Epithelial cell of prostate (primary cell): ENCODE measurements at regions not wholly inside any gene's neighbourhood (a gene's known extent, or its start where the extent isn't known, plus 50 kb on each side); places are given as distances from the start of the nearest gene placed in this dataset.
"Not testable (repeated sequence)": the region's sequence is repeated elsewhere in the genome, so short reads cannot be mapped to it uniquely, and the experiment has no call there.

Experiments
- DNase-seq: peaks from one replicate; pipeline ENCODE4 v3.0.0-alpha.2; 2011; ENCODE audit warnings: low read depth, low spot score
- H3K27ac ChIP-seq: fragments of 450-650 bp; 2 replicates; pipeline ENCODE4 v1.5.1; 2017; ENCODE audit warnings: mild to moderate bottlenecking

DNA sequence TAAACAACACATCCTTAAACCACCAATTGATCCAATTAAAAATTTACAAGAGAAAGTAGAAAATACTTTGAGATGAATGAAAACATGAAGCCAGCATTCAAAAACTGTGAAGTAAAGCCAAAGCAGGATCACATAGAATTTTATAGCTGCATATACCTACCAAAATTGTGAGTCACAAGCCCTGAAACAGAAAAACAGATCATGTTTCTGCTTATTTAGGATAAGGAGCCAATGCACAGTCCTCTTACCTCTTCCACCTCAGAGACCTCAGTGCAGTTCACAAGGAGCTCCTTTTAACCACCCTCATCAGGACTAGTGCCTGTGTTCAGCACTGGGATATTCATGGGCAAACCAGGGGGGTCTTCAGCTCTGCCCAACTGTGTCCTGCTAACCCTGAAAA lies 386.7 kb downstream of the TECRL start:
- H3K27ac ChIP-seq, result no peak overlapping the region
- no peak for DNase-seq

DNA sequence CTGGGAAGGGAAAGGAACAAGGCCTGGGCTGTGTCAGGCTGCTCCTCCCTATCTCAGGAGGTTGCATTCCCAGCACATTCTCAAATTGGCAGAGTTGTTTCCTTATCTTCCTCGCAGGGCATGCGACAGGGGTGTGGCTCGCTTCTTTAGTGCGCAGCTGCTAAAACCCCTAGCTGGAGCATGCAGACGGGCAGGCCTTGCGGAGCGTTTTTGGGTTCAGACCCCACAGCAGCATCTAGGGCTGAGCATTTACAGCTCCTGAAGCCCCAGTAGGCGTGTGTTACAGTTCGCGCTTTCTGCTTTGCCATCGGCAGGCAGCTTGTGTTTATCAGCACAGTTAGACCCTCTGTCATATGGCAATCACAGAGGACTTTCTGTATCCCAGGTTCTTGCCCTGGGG lies 392.4 kb downstream of the TECRL start:
- H3K27ac ChIP-seq, result no peak overlapping the region
- no peak for DNase-seq

DNA sequence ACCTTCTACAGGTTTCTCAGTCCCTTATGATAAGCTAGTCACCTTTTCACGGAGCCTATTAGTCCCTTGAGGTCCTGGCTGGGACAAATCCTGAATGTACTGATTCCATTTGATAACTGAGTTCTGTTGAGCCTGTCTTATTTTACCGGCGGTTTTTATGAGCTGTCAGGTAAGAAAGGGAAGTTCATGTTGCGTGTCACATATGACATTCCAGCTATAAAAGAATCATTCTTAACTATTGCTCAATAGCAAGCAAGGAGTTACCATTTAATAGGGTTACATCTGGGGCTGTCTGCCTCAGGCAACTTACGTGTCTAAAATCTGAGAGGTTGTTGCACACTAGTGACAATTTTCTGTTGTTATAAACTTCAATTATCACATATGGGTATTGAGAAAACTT lies 394.6 kb downstream of the TECRL start:
- peak; percentile 10 for DNase-seq

DNA sequence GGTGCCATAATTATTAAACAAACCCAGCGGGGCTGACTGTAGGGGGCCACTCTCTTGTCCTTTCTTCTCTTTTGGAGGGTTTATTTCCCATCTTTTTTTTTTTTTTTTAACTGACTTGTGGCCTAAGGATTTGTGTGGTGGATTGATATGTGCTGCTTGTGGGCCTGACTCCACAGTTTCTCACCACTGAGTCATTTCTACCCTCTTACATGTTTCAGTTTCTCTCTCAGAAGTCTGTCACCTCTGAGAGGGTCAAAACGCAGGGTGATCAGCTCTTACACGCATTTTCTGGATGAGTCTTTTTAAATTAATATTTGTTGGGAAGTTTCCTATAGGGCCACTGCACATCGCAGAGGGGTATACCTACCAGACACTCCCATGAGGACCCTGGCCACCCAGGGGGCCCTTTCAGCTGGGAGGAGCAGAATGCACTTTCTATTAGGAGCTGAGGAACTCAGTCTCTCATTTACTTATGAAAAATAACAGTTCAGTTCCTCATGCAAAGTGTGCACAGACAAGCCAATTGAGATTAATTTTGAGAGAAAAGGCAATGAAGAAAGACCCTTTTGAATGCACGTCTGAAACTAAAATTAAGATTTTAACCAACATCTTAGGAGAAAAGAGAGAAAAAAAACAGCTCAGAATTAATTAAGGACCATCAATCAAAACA lies 407.9 kb downstream of the TECRL start:
- DNase-seq, result no peak
- H3K27ac ChIP-seq, result no peak overlapping the region

More for the DNA sequence above, 394.6 kb downstream of the TECRL start:
- no peak overlapping the region for H3K27ac ChIP-seq

DNA sequence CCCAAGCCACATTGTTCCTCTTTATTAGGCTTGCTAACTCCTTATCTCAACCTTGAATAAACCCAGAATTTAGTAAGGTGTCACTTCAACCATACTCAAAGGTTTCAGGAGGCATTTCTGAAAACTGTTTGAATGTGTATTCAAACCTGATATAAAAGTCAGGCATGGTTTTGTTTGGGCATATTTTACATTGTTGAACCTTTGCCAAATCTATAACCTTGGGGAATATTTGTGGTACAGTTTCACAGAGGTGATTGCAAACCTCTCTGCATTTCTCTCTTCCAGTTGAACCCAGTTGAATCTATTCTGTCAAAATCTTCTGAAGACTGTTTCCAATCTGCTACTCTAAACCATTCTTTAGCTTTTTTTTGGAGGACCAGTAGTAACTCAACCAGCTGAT lies 409.0 kb downstream of the TECRL start:
- H3K27ac ChIP-seq, result no peak overlapping the region
- no peak for DNase-seq

DNA sequence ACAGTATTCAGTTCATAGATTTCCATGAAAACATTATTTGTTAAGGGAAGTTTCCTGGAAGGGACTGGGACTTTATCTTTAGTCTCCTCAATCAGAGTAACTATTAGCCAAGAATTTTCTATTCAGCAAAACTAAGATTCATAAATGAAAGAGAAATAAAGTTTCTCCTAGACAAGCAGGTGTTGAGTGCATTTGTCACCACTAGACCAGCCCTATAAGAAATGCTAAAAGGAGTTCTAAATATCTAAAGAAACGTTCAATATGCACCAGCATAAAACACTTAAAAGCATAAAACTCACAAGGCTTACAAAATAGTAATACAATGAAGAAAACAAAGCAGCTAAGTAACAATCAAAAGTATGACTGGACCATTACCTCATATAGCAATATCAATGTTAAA lies 423.0 kb downstream of the TECRL start:
- DNase-seq, result no peak
- H3K27ac ChIP-seq, result no peak overlapping the region

DNA sequence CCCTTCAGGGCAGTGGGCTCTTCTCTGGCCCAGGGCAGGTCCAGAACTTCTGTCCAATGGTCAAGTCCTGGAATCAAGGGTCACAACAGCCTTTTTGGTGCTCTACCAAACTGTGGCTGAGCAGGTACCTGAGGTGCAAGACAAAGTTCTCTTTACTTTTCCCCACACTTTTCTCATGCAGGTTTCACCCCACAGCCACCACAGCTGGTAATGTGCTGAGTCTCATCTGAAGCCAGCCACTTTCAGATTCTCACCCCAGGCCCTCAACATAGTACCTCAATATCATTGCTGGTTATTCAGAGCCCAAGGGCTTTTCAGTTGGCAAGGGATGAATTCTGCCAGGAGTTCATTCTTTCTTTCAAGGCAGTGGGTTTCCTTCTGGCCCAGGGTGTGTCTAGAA lies 426.0 kb downstream of the TECRL start:
- no peak for DNase-seq
- H3K27ac ChIP-seq, result no peak overlapping the region

DNA sequence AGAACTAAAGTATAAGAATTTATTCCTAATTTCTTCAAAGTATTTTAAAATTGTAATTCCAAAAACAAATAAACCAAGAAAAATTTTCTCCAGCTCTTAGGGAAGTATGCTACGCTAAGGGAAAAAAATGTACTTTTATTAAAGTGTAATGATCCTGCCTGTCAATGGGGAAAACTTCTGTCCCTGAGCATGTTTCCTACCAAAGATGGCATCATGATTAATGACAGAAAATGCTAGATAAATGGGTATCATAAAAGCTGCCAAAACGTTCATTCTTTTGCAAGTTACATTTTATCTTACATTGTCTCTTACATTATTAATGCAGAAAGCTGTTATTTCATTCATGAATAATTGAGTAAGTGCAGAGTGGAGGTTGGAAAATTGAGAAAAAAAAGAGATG lies 443.4 kb downstream of the TECRL start:
- H3K27ac ChIP-seq, result no peak overlapping the region
- DNase-seq, result no peak

DNA sequence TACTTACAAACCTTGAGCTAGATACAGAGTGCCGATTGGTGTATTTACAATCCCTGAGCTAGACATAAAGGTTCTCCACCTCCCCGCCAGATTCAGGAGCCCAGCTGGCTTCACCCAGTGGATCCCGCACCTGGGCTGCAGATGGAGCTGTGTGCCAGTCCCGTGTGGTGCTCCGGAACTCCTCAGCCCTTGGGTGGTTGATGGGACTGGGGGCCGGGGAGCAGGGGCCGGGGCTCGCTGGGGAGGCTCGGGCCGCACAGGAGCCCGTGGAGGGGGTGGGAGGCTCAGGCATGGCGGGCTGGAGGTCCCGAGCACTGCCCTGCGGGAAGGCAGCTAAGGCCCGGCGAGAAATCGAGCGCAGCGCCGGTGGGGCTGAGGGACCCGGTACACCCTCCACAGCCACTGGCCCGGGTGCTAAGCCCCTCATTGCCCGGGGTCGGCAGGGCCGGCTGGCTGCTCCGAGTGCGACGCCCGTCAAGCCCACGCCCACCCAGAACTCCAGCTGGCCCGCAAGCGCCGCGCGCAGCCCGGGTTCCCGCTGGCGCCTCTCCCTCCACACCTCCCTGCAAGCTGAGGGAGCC lies 466.5 kb downstream of the TECRL start:
- H3K27ac ChIP-seq, DNase-seq: not testable (repeated sequence)

DNA sequence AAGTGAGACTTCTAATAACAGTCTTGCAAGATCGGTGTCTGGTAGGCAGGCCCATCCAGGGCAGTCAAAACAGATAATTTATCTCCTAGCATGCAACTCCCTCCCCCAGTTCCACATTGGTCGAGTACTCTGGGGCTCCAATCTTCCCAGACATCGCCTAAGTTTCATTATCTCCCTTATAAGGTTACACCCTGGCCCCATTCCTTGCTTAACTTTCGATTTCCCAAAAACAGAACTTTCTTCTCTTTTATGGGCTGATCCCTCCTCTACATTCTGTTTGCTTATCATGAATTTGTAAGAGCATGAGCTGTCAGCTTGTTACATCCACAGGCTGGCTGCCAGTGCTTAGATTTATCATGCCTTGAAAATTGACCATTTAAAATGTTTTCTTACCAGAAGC lies 471.3 kb downstream of the TECRL start:
- no peak overlapping the region for H3K27ac ChIP-seq
- no peak for DNase-seq

DNA sequence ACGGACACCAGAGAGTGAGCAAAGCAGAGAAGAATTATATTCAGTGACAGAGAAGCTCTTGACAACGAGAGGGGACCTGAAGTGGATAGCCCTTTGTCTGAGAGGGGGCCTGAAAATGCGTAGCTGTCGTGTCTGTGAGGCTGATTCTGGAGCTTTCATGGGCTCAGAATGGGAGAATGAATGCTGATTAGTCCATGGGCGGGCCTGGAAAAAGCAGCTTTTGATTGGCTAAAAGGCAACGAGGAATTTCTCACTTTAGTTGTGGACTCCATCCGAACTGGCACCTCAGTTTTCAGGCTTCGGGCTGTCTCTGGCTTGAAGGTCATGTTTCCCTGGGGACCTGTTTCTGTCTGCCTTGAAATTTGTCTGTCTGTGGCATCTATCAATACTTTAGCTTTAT lies 487.1 kb downstream of the TECRL start:
- no peak overlapping the region for H3K27ac ChIP-seq
- DNase-seq, result no peak

DNA sequence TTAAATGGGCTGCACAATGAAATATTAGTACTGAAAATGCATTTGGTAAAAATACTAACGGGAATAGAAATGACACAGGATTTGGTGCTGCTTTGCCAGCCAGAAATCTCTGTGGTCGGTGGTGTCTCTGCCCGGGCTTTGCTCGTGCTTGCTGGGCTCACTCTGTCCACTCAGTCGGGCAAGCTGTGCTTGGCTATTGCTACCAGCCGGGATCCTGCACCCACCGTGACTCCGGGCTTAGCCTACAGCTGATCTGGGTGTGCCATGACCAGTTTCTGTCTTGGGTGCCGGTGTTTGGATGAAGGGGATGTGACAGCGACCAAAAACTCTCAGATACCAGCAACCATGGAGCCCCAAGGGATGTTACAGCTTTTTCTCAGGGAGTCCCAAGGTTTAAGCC lies 487.7 kb downstream of the TECRL start:
- no peak overlapping the region for H3K27ac ChIP-seq
- DNase-seq, result no peak

DNA sequence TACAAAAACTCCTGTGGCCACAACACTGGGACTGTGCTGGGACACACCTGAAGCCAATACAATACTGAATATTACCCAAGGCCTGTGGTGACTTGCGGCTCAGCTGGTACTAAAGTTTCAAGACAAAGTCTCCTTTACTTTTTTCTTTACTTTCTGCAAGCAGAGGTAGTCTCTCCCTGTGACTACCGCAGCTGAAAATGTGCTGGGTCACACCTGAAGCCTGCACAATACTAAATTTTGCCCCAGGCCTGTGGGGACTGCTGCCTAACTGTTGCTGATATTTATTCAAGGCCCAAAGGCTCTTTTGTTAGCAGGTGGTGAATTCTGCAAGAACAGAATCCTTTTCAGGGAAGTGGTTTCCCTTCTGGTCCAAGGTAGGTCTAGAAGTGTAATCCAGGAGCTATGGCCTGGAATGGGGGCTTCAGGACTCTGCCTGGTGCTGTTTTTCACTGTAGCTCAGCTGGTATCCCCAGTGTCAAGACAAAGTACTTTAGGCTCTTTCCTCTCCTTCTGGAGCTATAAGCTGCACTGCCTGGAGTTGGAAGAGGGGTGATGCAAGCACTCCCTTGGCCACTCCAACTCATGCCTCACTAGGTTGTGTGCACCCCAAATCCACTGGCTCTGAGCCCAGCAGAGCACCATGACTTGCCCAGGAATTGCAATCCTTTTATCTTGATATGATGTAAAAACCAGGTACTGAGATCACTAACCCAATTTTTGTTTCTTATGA lies 489.4 kb downstream of the TECRL start:
- peak overlapping the region; percentile 57 for H3K27ac ChIP-seq

DNA sequence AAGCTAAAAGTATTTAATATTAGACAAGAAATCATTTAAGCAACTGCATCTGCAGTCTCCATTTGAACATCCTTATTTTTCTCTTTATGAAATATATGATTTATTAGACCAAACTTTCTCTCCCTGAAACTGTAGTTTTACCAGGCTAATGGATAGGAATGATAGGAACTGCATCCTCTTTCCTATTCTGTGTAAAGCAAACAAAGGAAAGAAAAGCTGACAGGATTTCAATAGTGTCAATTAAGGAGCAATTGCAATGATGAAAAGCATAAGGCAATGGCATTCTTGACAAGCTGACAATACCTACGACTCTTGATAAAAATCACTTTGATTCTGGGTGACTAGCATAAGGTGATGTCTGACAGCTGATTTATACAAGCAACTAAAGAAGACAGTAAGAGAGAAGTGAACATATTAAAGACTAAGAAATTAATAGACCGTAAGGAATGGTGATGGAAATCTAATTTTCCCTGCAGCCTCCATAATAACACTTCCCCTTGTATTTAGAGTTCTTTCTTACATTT lies 502.5 kb downstream of the TECRL start:
- no peak for DNase-seq
- H3K27ac ChIP-seq, result no peak overlapping the region

More for the DNA sequence above, 489.4 kb downstream of the TECRL start:
- DNase-seq, result peak; percentile 34

DNA sequence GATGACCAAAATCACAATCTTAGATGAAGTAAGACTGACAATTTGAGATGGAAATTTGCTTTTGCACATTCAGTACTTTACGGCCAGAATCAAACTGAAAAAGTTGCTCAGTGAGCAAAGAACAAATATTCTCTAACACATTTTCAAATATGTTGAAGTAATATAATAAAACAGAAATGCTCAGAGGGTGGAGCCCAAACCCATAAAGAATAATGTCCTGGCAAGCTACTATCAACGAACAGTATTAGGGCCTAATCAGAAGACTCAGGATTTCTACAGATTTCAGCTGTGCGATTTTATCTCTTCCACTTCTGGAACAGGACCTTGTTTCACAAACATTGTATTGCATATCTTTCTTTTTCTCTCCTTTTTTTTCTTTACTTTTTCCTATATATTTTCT lies 505.0 kb downstream of the TECRL start:
- no peak overlapping the region for H3K27ac ChIP-seq
- no peak for DNase-seq

DNA sequence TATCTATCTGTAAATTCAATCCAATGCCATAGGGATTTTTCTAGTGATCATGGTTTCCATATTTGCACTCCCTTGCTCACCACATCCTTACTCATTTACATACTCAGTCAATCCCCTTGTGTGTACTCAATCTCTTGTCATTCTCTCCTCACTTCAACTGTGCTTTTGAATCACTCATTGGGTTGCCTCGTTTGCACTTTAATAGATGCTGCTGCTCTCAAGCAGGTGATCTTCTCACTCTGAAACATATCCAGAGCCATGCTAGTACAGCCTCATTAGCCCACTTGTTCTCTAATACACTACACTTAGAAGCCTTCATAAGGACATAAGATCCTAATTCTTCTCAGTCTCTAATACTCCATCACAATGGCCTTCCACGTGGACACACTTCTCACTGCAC lies 507.9 kb downstream of the TECRL start:
- no peak for DNase-seq
- no peak overlapping the region for H3K27ac ChIP-seq

DNA sequence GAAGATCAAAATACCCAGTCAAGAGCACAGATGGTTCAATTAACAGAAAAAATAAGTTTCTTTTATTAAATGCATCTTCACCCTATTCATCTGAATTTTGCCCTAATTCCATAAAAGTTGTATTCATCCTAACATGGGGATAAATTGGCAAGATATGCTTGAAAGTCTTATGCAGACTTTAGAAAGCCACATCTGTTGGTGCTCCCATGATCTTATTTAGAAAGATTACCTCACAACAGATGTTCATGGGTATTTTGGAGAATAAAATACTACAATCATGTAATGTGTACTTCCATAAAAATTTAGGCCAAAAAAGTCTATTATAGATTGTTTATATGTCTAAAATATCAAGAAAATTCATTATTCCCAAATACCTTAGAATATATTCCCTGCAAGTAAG lies 510.3 kb downstream of the TECRL start:
- no peak overlapping the region for H3K27ac ChIP-seq
- DNase-seq, result no peak

DNA sequence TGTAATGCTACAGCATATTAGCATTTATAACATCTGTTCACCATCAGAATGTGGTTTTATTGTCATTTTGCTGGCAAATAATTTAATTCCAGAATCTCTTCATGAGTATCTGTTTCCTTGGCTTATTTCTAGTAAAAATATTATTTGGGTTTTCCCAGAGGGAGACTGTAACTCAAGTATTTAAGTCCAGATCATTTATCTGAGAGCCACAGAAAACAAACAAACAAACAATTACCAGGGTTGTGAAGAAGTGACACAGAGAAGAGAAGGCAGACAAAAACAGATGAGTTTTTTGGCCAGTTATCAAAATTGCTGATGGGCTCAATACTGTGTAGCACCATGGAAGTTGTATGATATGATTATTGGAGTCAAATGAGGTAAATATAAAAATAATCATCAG lies 515.1 kb downstream of the TECRL start:
- no peak overlapping the region for H3K27ac ChIP-seq
- DNase-seq, result no peak

DNA sequence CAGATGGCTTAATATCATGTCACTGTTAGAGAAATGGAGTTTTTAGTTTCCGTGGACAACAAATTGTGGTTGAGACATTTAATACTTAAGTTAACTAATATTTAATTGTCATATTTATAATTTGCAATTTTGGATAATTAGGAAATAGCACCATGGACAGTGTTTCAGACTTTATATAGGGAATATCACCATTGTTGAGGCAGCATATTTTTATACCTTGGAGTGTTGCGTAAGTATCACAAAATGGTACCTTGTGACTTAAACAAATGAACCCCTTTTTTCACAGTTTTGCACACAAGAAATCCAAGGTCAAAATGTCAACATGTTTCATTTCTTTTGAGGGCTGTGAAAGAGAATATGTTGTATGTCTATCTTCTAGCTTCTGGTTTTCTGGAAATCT lies 539.9 kb downstream of the TECRL start:
- no peak overlapping the region for H3K27ac ChIP-seq
- no peak for DNase-seq

DNA sequence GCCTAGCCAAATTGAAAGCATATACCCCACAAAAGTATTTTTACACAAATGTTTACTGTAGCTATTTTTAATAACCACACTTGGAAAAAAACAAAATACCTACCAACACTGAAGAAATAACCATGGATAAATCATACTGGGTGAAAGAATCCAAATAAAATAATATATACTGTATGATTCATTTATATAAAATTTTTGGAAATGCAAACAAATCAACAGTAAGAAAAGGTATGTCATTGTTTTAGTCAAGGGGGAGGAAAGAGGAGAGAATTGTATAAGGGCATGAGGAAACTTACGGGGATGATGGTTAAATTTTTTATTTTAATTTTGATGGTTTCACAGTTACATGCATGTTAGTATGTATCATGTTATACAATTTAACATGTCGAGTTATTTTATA lies 557.8 kb downstream of the TECRL start:
- H3K27ac ChIP-seq, result no peak overlapping the region
- no peak for DNase-seq

DNA sequence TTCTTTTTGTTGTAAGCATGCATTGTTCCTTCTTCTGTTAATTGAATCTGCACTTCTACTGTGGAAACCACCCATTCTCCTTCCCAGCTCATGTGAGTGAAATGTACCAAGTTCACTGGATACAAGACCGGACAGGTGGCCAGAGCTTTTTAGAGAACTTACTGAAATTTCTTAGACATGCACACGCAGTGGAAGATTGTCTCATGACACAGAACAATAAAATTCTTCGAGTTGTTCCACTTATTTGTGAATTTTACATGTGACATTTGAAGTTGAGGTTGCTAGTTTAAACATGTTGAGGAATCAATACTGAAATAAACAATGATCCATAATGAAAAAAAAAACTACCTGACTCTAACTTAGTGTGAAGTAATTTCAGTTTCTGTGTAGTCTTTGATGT lies 568.0 kb downstream of the TECRL start:
- DNase-seq, result no peak
- H3K27ac ChIP-seq, result no peak overlapping the region
